ENCODE measurements at regions not wholly inside any gene's neighbourhood (a gene's known extent, or its start where the extent isn't known, plus 50 kb on each side); places are given as distances from the start of the nearest gene placed in this dataset.

DNA sequence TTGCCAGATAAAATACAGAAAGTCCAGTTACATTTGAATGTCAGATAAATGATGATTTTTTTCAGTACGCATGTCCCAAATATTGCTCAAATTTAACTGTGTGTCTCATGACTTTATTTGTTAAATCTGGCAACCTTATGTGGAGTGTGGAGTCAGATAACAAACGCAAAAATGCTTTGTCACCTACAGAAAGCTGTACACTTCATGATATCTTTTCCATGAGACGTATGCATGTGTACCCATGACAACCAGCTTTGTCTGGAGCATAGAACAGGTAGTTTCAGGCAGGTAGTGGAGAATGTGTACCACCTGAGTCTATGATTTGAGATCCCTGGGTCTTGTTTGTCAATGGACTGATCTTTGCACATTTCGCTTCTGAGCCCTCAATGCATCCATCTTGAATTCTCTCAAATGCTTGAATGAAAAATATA lies 105.5 kb upstream of the CPEB4 start:
- Histone ChIP-seq H3K4me3 (no peak overlapping the region), H3K4me1 (peaks cover 26% of the 10 kb centered on the region), H3K36me3 (replicated peaks in 1 of 2; ENCODE audit: insufficient read depth in 1 of 2, low read depth in 2 of 2) (no peaks in the 10 kb centered on the region), H3K9me3 (no peaks in the 10 kb centered on the region), H3K27me3 (no peaks in the 10 kb centered on the region), H3K27ac (peak overlapping the region in 2 of 4 donors; percentile 67 to 73)
- intact Hi-C loops (cut with DNase I), result no loop called here
- ATAC-seq (no peak), DNase-seq (peak in 1 of 4 donors; percentile 10)
- no peak for TF ChIP-seq POLR2A (IDR thresholded peaks at IDR 0.05)
- TF ChIP-seq, protein P1, sequence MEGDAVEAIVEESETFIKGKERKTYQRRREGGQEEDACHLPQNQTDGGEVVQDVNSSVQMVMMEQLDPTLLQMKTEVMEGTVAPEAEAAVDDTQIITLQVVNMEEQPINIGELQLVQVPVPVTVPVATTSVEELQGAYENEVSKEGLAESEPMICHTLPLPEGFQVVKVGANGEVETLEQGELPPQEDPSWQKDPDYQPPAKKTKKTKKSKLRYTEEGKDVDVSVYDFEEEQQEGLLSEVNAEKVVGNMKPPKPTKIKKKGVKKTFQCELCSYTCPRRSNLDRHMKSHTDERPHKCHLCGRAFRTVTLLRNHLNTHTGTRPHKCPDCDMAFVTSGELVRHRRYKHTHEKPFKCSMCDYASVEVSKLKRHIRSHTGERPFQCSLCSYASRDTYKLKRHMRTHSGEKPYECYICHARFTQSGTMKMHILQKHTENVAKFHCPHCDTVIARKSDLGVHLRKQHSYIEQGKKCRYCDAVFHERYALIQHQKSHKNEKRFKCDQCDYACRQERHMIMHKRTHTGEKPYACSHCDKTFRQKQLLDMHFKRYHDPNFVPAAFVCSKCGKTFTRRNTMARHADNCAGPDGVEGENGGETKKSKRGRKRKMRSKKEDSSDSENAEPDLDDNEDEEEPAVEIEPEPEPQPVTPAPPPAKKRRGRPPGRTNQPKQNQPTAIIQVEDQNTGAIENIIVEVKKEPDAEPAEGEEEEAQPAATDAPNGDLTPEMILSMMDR (IDR thresholded peaks at IDR 0.05), result no peak
- 79 to 84% methylated on average over 4 of the region's 4 CpGs for WGBS, 2 donors

DNA sequence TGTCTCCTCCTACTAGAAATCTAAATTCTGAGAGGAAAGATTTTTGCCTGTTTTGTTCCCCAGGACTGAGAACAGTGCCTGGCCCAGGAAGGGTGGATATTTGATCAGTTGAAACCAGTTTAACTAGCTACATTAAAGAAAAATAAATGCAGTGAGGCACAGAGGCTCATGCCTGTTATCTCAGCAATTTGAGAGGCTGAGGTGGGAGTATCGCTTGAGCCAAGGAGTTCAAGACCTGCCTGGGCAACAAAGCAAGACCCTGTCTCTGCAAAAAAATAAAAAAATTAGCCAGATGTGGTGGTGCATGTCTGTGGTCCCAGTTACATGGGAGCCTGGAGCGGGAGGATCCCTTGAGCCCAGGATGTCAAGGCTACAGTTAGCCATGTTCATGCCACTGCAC lies 104.8 kb upstream of the CPEB4 start:
- TF ChIP-seq, protein P1 (IDR thresholded peaks at IDR 0.05), result no peak
- TF ChIP-seq POLR2A (IDR thresholded peaks at IDR 0.05), result no peak
- 89 to 98% methylated on average over 2 of the region's 2 CpGs for WGBS, 2 donors
- H3K4me1 ChIP-seq, result peaks cover 21% of the 10 kb centered on the region
- DNase-seq (peak in 1 of 4 donors; percentile 7), ATAC-seq (no peak)
- no peaks in the 10 kb centered on the region for H3K36me3 ChIP-seq (replicated peaks in 1 of 2; ENCODE audit: insufficient read depth in 1 of 2, low read depth in 2 of 2)
- H3K9me3 ChIP-seq, result no peaks in the 10 kb centered on the region
- intact Hi-C loops (cut with DNase I), result no loop called here
- no peak overlapping the region for H3K4me3 ChIP-seq
- no peak overlapping the region for H3K27ac ChIP-seq
- no peaks in the 10 kb centered on the region for H3K27me3 ChIP-seq

DNA sequence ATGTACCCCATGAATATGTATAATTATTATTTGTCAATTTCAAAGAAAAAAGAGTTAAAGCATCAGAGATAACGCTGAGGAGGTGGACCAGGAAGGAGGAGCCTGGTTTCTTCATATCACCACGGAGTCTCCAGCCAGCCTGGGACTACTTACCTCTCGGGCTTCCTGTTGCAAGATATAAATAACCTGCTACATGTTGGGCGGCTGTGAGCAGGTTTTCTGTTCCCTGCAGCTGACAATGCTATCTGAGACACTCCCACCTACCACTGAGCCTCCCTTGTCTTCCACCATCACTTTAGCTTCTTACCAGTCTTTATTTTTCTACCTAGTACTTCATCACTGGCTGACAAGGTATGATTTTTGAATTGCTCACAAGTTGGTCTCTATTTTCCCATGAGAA lies 102.7 kb upstream of the CPEB4 start:
- 33 to 53% methylated on average over 4 of the region's 4 CpGs for WGBS, 2 donors
- intact Hi-C loops (cut with DNase I), result no loop called here
- no peaks in the 10 kb centered on the region for H3K27me3 ChIP-seq
- peak in 1 of 4 donors; percentile 4 for DNase-seq
- peaks cover 9% of the 10 kb centered on the region for H3K4me1 ChIP-seq
- no peak for TF ChIP-seq POLR2A (IDR thresholded peaks at IDR 0.05)
- TF ChIP-seq, protein P1 (IDR thresholded peaks at IDR 0.05), result no peak
- no peak overlapping the region for H3K4me3 ChIP-seq
- ATAC-seq, result no peak
- no peaks in the 10 kb centered on the region for H3K36me3 ChIP-seq (replicated peaks in 1 of 2; ENCODE audit: insufficient read depth in 1 of 2, low read depth in 2 of 2)
- no peak overlapping the region for H3K27ac ChIP-seq
- no peaks in the 10 kb centered on the region for H3K9me3 ChIP-seq

DNA sequence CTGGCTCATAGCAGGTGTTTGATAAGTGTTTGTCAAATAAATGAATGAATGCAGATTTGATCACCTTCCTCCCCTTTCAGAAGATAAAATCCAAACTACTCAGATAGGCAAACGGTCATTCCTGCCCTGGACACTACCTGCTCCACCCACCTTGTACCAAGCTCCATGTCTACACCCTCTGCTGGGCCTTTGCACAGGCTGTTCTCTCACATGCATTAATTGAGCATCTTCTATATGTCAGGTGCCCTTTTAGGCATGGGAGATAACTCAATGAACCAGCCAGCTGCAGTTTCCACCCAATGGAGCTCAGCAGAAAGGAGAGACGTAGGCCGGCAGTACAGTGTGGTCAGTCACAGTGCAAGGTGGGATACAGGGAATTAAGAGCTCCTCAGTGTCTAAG lies 102.3 kb upstream of the CPEB4 start:
- H3K4me3 ChIP-seq, result no peak overlapping the region
- peaks cover 5% of the 10 kb centered on the region for H3K4me1 ChIP-seq
- H3K9me3 ChIP-seq, result no peaks in the 10 kb centered on the region
- WGBS, 2 donors, result 73 to 86% methylated on average over 3 of the region's 3 CpGs
- H3K27ac ChIP-seq, result no peak overlapping the region
- no peaks in the 10 kb centered on the region for H3K36me3 ChIP-seq (replicated peaks in 1 of 2; ENCODE audit: insufficient read depth in 1 of 2, low read depth in 2 of 2)
- ATAC-seq (no peak), DNase-seq (no peak)
- intact Hi-C loops (cut with DNase I), result no loop called here
- no peak for TF ChIP-seq POLR2A (IDR thresholded peaks at IDR 0.05)
- TF ChIP-seq, protein P1 (IDR thresholded peaks at IDR 0.05), result no peak
- H3K27me3 ChIP-seq, result no peaks in the 10 kb centered on the region

Measured in body of pancreas (tissue), 4 donors.